ENCODE measurements at regions not wholly inside any gene's neighbourhood (a gene's known extent, or its start where the extent isn't known, plus 50 kb on each side); places are given as distances from the start of the nearest gene placed in this dataset.

DNA sequence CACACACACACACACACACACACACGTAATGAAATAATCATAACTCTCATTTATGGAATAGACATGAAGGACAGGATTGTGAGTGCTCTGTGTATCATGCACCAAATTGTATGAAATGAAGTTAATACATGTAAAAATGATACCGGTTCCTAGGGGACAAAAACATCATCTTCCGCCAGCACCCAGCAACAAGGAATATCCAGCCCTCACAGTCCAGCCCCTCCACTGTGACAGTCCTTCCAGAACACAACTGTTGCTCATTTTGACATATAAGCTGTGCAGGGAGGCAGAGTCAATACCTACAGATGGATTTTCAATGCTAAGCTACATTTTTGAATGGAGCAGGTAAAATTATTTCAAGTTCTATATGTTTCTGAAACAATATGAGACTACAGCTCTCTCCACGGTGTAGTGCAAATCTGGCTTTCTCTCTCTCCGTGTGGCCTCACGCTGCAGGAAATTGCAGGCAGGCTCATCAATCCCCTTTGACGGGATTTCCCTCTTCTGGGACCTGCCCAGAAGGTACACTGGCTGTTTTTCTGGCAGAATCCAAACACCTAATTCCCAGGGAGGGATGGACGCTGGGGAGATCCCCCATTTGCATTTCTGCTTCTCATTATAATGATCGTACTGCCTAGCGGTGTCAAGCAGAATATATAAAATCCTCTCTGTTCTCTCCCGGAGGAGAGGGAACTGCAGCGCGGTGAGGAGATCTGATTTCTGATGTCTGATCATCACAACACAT lies 494.0 kb downstream of the LIG4 start:
- no peak for DNase-seq (ENCODE audit: low read depth)
- no peak overlapping the region for H3K4me3 ChIP-seq (ENCODE audit: low read length)
- TF ChIP-seq, protein P1, sequence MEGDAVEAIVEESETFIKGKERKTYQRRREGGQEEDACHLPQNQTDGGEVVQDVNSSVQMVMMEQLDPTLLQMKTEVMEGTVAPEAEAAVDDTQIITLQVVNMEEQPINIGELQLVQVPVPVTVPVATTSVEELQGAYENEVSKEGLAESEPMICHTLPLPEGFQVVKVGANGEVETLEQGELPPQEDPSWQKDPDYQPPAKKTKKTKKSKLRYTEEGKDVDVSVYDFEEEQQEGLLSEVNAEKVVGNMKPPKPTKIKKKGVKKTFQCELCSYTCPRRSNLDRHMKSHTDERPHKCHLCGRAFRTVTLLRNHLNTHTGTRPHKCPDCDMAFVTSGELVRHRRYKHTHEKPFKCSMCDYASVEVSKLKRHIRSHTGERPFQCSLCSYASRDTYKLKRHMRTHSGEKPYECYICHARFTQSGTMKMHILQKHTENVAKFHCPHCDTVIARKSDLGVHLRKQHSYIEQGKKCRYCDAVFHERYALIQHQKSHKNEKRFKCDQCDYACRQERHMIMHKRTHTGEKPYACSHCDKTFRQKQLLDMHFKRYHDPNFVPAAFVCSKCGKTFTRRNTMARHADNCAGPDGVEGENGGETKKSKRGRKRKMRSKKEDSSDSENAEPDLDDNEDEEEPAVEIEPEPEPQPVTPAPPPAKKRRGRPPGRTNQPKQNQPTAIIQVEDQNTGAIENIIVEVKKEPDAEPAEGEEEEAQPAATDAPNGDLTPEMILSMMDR (IDR thresholded peaks at IDR 0.05; ENCODE audit: insufficient read depth, low read depth, low read length, missing control alignments), result no peak

DNA sequence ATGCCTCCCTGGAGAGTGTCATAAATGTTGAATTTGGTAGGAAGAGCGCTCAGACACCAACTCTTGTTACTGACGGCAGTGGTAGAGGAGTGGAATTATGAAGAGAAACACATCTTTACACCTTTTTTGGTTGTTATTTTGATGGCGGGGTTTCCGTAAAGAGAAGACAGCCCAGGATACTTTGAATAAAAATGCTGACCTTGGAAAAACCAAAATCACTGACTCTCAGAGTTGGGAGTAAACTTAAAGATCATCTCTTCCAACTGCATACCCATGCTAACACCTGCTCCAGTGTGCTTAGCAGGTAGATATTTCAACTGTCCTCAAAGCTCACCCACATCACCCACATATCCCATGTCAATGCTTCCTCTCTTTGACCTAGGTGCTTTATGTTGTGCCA lies 498.6 kb downstream of the LIG4 start:
- no peak overlapping the region for H3K4me3 ChIP-seq (ENCODE audit: low read length)
- DNase-seq (ENCODE audit: low read depth), result no peak

DNA sequence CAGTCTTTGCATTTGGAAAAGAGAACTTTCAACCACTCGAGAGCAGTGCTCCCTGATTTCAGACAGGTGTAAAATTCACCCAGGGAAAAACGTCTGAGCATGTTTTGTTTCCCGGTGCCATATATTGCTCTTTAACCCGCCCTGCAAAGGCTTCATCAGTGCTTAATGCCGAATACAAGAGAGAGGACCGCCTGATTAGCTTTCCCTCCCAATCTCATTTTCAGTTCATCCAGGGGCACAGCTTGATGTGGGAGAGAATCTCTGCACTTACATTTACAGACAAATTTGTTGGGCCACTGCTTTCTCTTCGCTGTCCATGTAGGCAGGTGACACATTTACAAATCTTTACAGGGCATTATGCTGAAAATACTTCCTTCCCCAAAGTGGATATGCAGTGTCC lies 499.1 kb downstream of the LIG4 start:
- H3K4me3 ChIP-seq (ENCODE audit: low read length), result no peak overlapping the region
- TF ChIP-seq, protein P1 (IDR thresholded peaks at IDR 0.05; ENCODE audit: insufficient read depth, low read depth, low read length, missing control alignments), result no peak
- no peak for DNase-seq (ENCODE audit: low read depth)

More for the DNA sequence above, 498.6 kb downstream of the LIG4 start:
- TF ChIP-seq, protein P1 (IDR thresholded peaks at IDR 0.05; ENCODE audit: insufficient read depth, low read depth, low read length, missing control alignments), result no peak

DNA sequence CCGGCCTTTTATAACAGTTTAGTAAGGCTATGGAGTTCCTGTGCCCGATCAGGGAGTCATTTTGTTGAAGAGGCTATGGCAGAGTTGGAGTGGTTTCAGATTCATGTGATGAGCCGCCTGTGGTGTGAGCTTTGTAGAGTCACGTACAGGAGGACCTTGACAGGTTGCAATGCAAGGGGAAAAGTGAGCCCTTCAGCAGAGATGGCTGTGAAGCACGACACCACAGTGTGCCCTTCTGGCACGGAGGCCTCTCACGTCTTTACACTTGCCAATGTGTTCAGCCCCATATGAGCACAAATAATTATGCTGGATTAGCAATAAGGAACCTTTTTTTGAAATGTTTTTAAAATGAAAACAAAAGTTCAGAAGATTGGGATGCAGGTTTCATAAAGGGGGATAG lies 499.8 kb downstream of the LIG4 start:
- no peak overlapping the region for H3K4me3 ChIP-seq (ENCODE audit: low read length)
- TF ChIP-seq, protein P1 (IDR thresholded peaks at IDR 0.05; ENCODE audit: insufficient read depth, low read depth, low read length, missing control alignments), result no peak
- no peak for DNase-seq (ENCODE audit: low read depth)

DNA sequence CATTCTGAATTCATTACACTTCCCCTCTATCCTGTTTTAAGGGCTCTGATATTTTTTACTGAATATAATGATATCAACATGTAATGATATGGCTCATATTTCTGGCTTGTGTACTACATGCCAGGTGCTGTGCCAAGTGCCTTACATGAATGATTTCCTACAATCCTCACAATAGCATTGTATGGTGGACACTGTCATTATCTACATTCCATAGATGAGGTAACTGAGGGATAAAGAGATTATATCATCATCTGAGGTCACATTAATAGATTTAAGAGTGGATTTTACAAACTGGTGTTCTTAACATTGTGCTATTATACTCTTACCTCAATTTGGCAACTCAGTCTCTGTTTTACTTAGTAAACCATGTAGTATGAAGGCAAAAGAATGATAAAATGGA lies 502.0 kb downstream of the LIG4 start:
- TF ChIP-seq, protein P1 (IDR thresholded peaks at IDR 0.05; ENCODE audit: insufficient read depth, low read depth, low read length, missing control alignments), result no peak

DNA sequence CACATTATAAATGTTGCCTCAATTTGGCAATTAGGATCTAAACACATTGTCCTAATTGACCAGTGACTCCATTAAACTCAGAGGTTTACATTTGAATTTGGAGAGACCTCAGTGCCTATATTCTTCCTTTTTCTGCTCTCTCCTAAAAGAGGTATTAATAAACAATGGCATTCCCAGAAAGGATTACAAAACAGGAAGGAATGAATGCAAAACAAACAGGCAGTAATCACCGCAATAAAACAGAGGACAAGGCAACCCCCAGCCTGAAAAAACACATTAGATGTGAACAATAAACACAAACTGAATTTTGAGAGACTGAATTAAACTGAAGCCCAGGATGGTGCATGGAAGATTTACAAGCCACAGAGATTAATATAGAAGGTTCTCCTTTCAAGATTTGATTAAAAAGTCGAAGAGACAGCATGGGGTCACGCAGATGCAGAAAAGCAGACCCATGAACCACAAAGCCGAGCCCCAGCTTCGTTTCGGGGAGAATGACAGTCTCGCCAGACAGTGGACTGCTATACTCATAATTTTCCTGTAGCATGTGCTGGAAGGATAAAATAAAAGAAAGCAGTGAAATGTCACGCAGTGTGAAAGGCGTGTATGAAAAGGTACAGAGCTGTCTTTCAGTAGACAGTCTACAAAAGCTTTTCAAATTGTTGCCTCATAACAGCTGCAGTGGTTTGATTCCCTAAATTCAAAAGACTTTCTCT lies 503.0 kb downstream of the LIG4 start:
- no peak overlapping the region for H3K4me3 ChIP-seq (ENCODE audit: low read length)
- no peak for DNase-seq (ENCODE audit: low read depth)
- TF ChIP-seq, protein P1 (IDR thresholded peaks at IDR 0.05; ENCODE audit: insufficient read depth, low read depth, low read length, missing control alignments), result no peak

More for the DNA sequence above, 502.0 kb downstream of the LIG4 start:
- no peak for DNase-seq (ENCODE audit: low read depth)
- H3K4me3 ChIP-seq (ENCODE audit: low read length), result no peak overlapping the region
